ENCODE measurements at regions not wholly inside any gene's neighbourhood (a gene's known extent, or its start where the extent isn't known, plus 50 kb on each side); places are given as distances from the start of the nearest gene placed in this dataset.

GRCh38 chr3:21256932-21257331, 494.1 kb downstream of the ZNF385D start:
- CTCF ChIA-PET, result no interaction called here
- TF ChIP-seq MYBL2 (CRISPR knock-in tag; IDR thresholded peaks at IDR 0.05), result no peak
- TF ChIP-seq, protein P1, sequence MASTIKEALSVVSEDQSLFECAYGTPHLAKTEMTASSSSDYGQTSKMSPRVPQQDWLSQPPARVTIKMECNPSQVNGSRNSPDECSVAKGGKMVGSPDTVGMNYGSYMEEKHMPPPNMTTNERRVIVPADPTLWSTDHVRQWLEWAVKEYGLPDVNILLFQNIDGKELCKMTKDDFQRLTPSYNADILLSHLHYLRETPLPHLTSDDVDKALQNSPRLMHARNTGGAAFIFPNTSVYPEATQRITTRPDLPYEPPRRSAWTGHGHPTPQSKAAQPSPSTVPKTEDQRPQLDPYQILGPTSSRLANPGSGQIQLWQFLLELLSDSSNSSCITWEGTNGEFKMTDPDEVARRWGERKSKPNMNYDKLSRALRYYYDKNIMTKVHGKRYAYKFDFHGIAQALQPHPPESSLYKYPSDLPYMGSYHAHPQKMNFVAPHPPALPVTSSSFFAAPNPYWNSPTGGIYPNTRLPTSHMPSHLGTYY (CRISPR knock-in tag; IDR thresholded peaks at IDR 0.05), result no peak
- TF ChIP-seq SMAD3 (CRISPR knock-in tag; IDR thresholded peaks at IDR 0.05; ENCODE audit: borderline replicate concordance), result no peak
- TF ChIP-seq, protein P2, sequence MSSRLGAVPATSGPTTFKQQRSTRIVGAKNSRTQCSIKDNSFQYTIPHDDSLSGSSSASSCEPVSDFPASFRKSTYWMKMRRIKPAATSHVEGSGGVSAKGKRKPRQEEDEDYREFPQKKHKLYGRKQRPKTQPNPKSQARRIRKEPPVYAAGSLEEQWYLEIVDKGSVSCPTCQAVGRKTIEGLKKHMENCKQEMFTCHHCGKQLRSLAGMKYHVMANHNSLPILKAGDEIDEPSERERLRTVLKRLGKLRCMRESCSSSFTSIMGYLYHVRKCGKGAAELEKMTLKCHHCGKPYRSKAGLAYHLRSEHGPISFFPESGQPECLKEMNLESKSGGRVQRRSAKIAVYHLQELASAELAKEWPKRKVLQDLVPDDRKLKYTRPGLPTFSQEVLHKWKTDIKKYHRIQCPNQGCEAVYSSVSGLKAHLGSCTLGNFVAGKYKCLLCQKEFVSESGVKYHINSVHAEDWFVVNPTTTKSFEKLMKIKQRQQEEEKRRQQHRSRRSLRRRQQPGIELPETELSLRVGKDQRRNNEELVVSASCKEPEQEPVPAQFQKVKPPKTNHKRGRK (CRISPR knock-in tag; IDR thresholded peaks at IDR 0.05; ENCODE audit: borderline replicate concordance), result no peak
- TF ChIP-seq, protein P3, sequence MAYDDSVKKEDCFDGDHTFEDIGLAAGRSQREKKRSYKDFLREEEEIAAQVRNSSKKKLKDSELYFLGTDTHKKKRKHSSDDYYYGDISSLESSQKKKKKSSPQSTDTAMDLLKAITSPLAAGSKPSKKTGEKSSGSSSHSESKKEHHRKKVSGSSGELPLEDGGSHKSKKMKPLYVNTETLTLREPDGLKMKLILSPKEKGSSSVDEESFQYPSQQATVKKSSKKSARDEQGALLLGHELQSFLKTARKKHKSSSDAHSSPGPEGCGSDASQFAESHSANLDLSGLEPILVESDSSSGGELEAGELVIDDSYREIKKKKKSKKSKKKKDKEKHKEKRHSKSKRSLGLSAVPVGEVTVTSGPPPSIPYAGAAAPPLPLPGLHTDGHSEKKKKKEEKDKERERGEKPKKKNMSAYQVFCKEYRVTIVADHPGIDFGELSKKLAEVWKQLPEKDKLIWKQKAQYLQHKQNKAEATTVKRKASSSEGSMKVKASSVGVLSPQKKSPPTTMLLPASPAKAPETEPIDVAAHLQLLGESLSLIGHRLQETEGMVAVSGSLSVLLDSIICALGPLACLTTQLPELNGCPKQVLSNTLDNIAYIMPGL (CRISPR knock-in tag; IDR thresholded peaks at IDR 0.05), result no peak
- TF ChIP-seq NFYB (CRISPR knock-in tag; conservative IDR thresholded peaks at IDR 0.05; ENCODE audit: low read depth), result no peak
- no peak for TF ChIP-seq NFE2L1 (CRISPR knock-in tag; IDR thresholded peaks at IDR 0.05)
- no peak for TF ChIP-seq MXD4 (CRISPR knock-in tag; IDR thresholded peaks at IDR 0.05; ENCODE audit: borderline replicate concordance)
- no peak for TF ChIP-seq CREB1 (CRISPR knock-in tag; IDR thresholded peaks at IDR 0.05)
- TF ChIP-seq NR3C1 (CRISPR knock-in tag; conservative IDR thresholded peaks at IDR 0.05; ENCODE audit: low read depth), result no peak
- TF ChIP-seq, protein P4, sequence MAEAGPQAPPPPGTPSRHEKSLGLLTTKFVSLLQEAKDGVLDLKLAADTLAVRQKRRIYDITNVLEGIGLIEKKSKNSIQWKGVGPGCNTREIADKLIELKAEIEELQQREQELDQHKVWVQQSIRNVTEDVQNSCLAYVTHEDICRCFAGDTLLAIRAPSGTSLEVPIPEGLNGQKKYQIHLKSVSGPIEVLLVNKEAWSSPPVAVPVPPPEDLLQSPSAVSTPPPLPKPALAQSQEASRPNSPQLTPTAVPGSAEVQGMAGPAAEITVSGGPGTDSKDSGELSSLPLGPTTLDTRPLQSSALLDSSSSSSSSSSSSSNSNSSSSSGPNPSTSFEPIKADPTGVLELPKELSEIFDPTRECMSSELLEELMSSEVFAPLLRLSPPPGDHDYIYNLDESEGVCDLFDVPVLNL (CRISPR knock-in tag; IDR thresholded peaks at IDR 0.05; ENCODE audit: borderline replicate concordance, low read depth), result no peak
- TF ChIP-seq, protein P5, sequence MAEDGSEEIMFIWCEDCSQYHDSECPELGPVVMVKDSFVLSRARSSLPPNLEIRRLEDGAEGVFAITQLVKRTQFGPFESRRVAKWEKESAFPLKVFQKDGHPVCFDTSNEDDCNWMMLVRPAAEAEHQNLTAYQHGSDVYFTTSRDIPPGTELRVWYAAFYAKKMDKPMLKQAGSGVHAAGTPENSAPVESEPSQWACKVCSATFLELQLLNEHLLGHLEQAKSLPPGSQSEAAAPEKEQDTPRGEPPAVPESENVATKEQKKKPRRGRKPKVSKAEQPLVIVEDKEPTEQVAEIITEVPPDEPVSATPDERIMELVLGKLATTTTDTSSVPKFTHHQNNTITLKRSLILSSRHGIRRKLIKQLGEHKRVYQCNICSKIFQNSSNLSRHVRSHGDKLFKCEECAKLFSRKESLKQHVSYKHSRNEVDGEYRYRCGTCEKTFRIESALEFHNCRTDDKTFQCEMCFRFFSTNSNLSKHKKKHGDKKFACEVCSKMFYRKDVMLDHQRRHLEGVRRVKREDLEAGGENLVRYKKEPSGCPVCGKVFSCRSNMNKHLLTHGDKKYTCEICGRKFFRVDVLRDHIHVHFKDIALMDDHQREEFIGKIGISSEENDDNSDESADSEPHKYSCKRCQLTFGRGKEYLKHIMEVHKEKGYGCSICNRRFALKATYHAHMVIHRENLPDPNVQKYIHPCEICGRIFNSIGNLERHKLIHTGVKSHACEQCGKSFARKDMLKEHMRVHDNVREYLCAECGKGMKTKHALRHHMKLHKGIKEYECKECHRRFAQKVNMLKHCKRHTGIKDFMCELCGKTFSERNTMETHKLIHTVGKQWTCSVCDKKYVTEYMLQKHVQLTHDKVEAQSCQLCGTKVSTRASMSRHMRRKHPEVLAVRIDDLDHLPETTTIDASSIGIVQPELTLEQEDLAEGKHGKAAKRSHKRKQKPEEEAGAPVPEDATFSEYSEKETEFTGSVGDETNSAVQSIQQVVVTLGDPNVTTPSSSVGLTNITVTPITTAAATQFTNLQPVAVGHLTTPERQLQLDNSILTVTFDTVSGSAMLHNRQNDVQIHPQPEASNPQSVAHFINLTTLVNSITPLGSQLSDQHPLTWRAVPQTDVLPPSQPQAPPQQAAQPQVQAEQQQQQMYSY (CRISPR knock-in tag; IDR thresholded peaks at IDR 0.05), result no peak
- TF ChIP-seq, protein P6, sequence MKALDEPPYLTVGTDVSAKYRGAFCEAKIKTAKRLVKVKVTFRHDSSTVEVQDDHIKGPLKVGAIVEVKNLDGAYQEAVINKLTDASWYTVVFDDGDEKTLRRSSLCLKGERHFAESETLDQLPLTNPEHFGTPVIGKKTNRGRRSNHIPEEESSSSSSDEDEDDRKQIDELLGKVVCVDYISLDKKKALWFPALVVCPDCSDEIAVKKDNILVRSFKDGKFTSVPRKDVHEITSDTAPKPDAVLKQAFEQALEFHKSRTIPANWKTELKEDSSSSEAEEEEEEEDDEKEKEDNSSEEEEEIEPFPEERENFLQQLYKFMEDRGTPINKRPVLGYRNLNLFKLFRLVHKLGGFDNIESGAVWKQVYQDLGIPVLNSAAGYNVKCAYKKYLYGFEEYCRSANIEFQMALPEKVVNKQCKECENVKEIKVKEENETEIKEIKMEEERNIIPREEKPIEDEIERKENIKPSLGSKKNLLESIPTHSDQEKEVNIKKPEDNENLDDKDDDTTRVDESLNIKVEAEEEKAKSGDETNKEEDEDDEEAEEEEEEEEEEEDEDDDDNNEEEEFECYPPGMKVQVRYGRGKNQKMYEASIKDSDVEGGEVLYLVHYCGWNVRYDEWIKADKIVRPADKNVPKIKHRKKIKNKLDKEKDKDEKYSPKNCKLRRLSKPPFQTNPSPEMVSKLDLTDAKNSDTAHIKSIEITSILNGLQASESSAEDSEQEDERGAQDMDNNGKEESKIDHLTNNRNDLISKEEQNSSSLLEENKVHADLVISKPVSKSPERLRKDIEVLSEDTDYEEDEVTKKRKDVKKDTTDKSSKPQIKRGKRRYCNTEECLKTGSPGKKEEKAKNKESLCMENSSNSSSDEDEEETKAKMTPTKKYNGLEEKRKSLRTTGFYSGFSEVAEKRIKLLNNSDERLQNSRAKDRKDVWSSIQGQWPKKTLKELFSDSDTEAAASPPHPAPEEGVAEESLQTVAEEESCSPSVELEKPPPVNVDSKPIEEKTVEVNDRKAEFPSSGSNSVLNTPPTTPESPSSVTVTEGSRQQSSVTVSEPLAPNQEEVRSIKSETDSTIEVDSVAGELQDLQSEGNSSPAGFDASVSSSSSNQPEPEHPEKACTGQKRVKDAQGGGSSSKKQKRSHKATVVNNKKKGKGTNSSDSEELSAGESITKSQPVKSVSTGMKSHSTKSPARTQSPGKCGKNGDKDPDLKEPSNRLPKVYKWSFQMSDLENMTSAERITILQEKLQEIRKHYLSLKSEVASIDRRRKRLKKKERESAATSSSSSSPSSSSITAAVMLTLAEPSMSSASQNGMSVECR (CRISPR knock-in tag; IDR thresholded peaks at IDR 0.05; ENCODE audit: borderline replicate concordance), result no peak
- TF ChIP-seq NR2C2 (CRISPR knock-in tag; IDR thresholded peaks at IDR 0.05), result no peak
- TF ChIP-seq TEAD4 (CRISPR knock-in tag; IDR thresholded peaks at IDR 0.05), result no peak
- TF ChIP-seq, protein P7, sequence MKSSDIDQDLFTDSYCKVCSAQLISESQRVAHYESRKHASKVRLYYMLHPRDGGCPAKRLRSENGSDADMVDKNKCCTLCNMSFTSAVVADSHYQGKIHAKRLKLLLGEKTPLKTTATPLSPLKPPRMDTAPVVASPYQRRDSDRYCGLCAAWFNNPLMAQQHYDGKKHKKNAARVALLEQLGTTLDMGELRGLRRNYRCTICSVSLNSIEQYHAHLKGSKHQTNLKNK (CRISPR knock-in tag; IDR thresholded peaks at IDR 0.05), result no peak
- no peak for TF ChIP-seq JAZF1 (CRISPR knock-in tag; IDR thresholded peaks at IDR 0.05)
- TF ChIP-seq FOXJ3 (CRISPR knock-in tag; IDR thresholded peaks at IDR 0.05; ENCODE audit: borderline replicate concordance), result no peak
- TF ChIP-seq EMX1 (CRISPR knock-in tag; IDR thresholded peaks at IDR 0.05), result no peak
- TF ChIP-seq ESRRA (CRISPR knock-in tag; IDR thresholded peaks at IDR 0.05; ENCODE audit: borderline replicate concordance), result no peak
- POLR2A ChIA-PET, result no interaction called here
- Mint-ChIP-seq H3K27ac (no peak overlapping the region), H3K4me3 (no peak overlapping the region), H3K36me3 (peaks cover 10% of the 10 kb centered on the region), H3K27me3 (ENCODE audit: low read depth) (no peaks in the 10 kb centered on the region), H3K9me3 (peaks cover 17% of the 10 kb centered on the region), H3K4me1 (peaks cover 4% of the 10 kb centered on the region)
- ATAC-seq (no peak), DNase-seq (ENCODE audit: low spot score) (no peak)
